ENCODE measurements at regions not wholly inside any gene's neighbourhood (a gene's known extent, or its start where the extent isn't known, plus 50 kb on each side); places are given as distances from the start of the nearest gene placed in this dataset.
A peak's percentile ranks its signal among the peaks of the same experiment; 100 is the strongest.
"Not testable (repeated sequence)": the region's sequence is repeated elsewhere in the genome, so short reads cannot be mapped to it uniquely, and the experiment has no call there.

DNA sequence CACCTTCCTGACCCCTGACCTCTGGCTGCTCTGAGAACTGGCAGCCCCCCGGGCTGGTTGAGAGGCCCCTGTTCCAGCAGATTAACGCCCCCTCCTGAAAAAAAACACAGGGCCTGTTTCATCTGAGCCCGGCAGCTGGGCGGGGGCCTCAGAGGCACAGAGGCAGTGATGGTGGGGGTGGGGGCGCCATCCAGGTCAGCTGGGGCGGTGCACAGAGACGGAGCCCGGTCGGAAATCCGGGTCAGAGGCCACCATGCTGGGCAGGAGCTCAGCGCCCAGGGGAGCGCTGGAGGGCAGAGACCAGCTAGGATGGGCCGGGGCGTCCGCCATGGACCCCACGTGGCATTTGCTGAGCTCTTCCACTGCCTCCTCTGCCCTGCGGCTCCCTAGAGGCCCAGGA lies 68.0 kb downstream of the UNCX start:
- DNase-seq = no peak

DNA sequence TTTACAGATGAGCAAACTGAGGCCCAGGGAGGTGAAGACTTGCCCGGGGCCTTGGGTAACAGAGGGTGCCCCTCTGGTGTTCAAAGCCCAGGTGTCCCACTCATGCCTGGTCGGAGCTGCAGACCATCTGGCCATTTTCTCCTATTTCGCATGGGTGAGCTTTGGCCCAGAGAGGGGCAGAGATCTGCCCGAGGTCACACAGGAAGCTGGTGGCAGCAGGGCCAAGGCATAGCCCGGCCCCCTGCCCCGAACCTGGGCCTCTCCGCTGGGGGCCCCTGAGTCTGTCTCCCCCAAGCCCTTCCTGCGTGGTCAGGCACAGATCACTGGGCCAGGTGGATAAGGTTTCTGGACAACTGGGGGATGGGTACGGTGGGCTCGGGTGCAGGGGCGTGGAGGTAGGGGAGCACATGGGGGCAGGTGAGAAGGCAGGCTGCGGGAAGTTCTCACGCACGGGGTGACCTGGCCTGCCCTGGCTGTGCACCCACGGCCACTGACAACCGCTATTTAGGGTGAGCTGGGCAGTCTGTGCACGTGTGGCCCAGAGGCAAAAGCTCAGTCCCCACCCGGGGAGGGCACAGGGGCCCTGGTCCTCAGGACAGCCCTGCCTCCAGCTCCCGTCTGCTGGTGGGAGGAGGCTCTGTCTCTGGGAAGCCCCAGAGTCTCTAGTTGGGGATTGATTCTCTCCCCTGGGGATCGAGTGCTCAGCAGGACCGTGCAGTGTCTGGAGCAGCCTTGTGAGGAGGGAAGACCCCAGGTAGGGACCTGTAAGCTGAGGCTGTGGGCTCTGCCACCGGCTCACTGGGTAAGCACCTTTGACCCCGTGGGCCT lies 68.6 kb downstream of the UNCX start:
- DNase-seq = no peak

DNA sequence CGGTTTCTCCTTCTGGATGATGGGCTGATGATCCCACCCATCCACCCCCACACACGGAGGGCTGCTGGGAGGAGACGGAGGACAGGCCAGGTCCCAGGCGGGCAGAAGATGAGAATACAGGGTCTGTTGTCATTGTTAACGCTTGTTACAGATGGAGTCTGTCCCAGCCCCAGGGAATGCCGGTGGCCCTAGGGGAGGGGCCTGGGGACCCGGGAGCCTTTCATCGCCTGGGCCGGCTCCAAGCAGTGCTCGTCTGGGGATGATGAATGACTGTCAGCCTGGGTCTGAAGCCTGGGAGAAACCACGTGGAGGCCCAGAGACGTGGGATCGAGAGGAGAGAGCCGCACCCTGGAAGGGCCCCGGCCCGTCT lies 69.2 kb downstream of the UNCX start:
- no peak for DNase-seq

DNA sequence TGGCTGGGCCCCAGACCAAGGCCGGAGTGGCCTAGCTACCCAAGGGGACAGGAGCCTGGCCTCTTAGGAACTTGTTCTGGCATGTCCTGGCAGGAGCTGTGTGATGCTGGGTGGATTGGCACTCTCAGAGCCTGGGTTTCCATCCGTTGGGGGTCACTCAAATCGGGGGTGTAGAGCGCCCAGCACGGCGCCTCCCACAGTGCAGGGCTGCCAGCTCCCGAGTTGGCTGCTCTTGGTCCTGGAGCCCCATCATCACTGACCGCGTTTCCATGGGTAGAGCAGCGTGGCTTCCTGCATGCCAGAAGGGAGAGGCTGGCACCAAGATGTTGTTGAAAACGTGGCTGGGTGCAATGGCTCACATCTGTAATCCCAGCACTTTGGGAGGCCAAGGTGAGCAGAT lies 70.3 kb downstream of the UNCX start:
- no peak for DNase-seq

DNA sequence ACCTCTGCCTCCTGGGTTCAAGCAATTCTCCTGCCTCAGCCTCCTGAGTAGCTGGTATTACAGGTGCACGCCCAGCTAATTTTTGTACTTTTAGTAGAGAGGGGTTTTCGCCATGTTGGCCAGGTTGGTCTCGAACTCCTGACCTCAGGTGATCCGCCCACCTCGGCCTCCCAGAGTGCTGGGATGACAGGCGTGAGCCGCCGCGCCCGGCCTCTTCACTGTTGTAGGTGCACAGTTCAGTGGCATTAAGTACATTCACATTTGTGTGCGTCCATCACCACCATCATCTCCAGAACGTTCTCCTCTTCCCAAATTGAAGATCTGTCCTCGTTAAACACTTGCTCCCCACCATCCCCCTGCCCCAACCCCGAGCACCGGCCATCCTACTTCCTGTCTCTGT lies 71.3 kb downstream of the UNCX start:
- DNase-seq = not testable (repeated sequence)

DNA sequence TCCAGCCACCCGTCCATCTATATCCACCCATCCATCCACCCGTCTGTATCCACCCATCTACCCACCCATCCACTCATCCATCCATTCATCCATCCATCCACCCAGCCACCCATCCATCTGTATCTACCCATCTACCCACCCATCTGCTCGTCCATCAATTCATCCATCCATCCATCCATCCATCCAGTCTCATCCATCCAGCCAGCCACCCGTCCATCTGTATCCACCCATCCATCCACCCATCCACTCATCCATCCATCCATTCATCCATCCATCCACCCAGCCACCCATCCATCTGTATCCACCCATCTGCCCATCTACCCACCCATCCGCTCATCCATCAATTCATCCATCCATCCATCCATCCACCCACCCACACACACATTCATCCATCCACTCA lies 73.2 kb downstream of the UNCX start:
- DNase-seq = no peak

DNA sequence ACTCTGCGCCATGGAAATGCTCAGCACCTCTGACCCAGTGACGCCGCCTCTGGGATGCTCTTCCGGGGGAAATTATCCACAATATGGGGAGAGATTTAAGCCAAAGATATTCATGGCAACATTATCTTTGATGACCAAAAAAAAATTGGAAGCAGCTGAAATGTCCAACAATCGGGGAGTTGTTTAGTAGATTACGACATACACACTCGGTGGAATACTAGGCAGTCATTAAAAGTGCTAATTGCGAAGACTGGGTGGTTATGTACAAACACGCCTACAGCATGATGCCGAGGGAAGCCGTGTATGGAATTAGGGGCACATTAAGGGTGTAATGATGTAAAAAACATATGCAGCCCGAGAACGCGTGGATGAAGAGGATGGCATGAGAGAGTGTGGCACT lies 75.2 kb downstream of the UNCX start:
- no peak for DNase-seq

DNA sequence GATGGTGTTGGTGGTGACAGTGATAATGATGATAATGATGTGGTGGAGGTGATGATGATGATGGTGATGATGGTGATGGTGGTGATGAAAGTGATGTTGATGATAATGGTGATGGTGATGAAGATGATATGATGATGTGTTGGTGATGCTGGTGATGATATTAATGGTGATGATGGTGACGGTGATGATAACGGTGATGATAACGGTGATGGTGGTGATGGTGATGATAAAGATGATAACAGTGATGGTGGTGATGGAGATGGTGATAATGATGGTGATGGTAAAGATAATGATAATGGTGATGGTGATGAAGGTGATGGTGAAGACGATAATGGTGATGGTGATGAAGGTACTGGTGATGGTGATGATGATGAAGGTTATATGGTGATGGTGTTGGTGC lies 76.6 kb downstream of the UNCX start:
- DNase-seq = no peak

DNA sequence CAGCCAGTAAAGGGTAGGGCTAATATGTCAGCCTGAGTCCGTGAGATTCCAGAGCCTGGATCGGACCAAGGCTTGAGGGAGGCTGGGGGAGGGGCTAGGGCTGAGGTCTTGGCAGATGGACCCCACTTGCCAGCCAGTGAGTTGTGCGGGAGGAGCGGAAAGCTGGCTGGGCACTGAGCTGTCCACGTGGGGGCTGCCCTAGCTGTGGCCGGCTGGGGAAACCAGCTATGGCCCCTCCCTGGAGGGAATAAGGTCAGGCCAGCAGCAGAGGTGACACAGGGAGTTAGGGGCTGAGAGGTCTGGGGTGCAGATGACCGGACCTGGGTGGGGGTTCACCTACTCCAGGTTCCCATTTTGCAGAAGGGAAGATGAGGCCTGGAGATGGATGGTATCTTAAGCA lies 77.3 kb downstream of the UNCX start:
- no peak for DNase-seq

DNA sequence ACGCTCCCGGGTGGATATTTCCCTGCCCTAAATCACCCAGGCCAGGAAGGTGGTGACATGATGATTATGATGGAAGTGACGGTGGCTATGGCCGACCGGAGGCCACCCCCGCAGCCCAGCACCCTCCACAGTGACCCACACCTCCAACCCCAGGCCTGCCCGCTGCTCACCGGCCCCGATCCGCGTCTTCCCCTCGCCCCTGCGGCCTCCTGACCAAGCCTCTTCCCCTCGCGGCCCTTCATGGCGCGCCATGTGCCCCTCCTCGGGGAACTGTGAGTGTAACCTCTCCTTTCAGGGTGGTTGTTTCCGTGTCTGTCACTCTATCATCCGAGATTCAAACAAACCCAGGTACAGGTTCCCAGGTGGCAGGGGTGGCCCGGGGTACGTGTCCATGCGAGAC lies 78.3 kb downstream of the UNCX start:
- no peak for DNase-seq

DNA sequence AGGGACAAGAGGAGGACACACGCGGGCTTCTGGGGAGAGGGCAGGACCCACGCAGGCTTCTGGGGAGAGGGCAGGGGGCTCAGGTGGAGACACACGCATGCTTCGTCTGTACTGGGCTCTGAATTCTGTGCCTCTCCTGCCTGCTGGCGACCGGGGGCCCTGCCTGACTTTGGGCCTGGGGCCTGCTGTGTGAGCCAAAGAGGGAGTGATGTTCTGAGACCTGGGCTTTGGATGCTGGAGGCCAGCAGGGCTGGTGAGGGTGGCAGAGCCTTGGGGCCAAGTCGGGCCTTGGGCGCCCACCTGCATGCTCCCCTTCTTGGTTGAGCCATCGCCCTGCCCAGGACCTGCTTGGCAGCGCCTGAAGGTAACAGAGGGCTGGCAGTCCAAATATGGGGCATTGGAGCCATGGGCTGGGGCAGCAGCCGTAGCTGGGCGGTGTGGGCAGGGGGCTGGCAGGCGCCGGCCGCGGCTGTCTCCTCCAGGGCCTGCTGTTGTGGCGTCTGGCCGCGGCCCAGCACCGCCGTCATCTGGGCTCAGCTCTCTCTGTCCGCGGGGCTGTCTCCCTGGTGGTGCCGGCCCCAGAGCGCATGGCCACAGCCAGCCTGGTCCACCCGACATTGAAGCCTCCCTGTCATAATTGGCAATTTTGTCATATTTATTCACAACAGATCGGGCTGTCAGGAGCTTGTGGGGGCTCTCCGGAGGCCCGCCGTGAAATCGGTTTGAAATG lies 78.9 kb downstream of the UNCX start:
- DNase-seq = no peak

DNA sequence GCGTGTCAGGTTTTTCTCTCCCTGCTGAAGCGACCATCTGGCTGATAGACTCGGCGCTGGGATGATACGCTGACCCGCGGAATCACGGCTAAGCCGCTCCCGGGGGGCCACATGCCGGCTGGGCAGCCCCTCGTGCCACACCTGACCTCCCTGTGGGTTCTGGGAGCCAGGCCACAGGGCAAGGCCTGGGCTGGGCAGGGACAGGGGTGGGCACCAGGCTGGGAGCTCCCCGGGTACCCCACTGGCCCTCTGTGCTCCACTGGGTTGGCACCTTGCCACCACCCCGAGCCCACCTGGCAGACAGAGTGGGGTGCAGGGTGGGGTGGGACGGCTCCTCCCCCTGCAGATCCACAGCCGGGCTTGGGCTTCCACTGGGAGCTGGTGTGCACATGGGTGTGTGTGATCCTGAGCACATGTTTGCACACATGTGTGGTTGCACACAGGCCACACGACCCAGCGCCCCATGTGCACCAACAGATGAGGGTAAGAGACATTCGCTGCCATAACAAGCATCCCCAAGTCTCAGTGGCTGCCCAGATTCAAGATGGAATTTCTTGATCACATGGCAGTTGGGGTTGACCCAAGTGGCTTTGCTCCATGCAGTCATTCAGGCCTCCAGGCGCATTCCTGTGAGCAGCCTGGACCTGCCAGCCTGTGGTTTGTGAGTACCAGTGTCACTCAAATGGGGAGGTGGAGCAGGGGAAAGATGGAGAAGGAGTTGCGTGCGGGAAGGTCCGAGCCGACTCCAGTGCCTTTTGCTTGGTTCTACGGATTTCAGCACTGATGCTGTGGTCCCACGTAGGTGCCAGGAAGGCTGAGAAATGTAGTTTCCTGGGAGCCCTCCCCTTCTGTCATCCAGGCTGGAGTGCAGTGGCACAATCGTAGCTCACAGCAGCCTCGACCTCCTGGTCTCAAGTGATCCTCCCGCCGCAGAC lies 79.7 kb downstream of the UNCX start:
- DNase-seq = no peak

DNA sequence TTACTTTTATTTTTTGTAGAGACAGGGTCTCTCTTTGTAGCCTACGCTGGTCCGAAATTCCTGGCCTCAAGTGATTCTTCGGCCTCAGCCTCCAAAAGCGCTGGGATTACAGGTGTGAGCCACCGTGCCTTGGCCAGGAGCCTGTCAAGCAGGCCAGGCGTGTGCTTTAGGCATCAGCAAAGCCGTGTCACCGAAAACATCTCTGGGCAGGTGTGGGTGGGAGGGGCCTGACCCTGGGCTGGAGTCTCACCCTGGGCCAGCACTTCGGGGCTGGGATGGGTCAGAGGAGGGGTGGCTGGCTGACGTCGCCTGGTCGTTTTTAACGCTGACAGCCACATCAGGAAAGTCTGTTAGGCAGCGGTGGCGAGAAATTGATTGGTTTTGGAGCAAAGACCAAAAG lies 80.9 kb downstream of the UNCX start:
- no peak for DNase-seq

DNA sequence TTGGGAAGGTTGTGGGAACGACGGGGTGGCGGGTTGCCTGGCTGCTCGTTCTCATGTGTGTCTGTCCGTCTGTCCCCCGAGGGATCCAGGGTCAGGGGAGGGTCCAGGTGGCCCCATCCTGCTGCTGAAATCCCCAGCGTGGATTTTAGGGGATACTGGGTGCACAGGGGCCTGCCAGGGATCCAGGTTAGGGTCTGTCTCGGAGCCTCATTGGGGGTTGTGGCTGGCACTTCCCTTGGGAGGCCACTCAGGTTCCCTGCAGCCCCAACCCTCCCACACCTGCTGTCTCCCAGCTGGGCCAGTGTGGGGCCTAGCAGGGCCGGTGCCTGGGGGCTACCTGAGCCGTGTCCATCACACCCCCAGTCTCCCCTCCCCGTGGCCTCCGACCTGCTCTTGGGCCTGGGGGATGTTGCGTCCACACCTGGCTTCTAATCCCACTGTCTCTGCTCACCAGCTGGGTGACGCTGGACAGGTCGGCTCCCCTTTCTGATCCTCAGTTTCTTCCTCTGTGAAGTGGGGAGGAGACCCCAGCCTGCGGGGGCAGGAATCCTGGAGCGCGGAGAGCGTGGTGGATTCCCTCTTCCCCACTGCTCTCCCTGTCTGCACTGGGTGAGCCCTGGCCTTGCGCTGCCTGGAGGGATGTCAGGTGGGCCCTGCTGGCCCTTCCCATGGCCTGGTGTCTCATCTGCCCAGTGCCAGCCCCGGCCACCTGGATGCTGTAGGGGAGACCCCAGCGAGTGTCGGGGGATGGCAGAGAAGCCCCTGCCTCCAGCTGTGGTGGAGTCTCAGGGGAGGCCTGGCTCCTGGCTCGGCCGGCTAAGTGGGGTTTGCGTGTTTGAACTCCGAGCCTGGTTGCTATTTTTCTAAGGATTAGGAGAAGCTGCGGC lies 81.6 kb downstream of the UNCX start:
- DNase-seq = no peak

DNA sequence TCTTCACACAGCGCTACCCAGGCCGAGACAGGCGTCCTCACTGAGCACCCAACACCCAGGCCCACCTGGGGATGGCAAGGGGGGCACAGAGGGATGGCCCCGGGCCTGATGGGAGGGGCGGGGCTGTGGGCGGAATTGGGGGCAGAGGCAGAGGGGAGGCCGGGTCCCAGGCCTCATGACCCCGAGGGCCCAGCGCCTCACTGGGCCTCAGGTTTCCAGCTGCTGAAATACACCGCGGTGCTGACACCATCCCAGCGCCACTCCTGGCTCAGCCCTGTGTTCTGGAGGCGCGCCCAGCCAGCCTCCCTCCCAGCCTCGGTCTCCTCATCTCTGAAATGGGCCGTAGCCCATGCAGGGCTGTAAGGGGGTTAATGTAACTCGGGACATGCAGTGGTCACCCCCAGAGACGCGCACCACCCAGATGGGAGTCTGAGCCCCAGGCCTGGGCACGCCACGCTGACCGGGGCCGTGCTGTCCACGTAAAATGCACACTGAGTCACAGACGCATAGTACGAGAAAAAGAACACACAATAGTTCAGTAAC lies 82.3 kb downstream of the UNCX start:
- DNase-seq = no peak

DNA sequence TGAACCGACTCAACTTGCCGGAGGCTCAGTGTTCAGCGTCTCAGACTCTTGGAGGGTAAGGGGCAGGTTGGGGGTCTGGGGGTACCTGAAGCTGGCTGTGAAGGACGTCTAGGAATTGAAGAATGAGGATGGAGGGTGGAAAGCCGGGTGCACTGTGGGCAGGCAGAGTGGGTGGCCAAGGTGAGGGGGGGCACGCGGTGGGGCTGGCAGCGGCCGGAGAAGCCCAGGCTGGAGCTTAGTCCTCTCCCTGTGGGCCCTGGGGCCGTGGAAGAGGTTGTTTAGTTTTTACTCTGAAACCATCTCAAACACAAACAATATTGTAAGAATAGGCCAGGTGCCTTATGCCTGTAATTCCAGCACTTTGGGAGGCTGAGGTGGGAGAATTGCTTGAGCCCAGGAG lies 83.4 kb downstream of the UNCX start:
- DNase-seq = no peak

DNA sequence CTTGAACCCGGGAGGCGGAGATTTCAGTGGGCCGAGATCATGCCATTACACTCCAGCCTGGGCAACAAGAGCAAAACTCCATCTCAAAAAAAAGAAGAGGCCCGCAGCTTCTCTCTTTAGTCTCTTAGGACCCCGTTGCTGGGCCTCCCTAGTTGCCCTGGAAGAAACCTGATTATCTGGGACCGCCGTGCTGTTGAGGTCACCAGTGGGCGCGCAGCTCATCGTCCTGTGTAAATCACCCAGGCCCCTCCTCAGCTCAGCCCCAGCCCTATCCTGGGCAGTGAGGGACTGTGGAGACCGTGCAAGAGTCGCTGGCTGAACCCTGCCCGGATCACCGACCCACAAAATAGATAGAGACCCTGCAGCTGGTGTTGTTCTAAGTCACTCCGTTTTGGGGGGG lies 85.0 kb downstream of the UNCX start:
- DNase-seq = no peak

DNA sequence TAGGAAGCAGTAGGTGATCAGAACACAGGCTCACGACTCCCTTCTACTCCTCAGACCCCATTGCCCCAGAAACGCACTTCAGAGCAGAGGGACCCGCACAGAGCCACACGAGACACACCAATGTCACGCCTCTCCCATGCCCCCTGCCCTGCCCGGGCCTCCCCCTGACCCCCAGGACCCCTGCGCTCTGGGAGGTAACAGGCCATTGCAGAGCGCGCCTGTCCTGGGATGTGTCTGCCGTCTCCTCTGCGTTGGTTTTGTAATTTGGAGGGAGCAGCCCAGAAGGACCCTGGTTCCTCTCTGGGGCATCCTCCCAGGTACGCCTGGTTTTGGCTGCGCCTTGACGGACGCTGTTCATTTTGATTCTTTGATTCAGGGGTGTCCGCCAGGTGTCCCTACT lies 85.4 kb downstream of the UNCX start:
- no peak for DNase-seq

DNA sequence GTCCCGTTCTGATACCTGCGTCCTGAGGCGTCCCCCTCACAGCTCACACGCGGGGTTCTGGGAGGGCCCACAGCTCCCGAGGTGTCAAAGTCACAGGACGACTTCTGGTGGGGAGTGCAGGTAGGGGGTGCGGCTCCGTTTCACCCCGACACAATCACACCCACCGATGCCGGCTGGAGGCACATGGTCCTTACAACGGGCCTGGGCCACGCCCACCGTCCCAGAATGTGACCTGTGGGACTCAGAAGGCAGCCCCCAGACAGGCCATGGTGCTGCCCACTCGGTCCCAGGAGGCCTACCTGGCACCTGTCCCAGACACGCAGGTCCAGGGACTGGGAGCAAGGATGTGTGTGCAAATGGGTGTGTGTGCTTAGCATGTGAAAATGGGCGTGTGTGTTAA lies 86.0 kb downstream of the UNCX start:
- no peak for DNase-seq

DNA sequence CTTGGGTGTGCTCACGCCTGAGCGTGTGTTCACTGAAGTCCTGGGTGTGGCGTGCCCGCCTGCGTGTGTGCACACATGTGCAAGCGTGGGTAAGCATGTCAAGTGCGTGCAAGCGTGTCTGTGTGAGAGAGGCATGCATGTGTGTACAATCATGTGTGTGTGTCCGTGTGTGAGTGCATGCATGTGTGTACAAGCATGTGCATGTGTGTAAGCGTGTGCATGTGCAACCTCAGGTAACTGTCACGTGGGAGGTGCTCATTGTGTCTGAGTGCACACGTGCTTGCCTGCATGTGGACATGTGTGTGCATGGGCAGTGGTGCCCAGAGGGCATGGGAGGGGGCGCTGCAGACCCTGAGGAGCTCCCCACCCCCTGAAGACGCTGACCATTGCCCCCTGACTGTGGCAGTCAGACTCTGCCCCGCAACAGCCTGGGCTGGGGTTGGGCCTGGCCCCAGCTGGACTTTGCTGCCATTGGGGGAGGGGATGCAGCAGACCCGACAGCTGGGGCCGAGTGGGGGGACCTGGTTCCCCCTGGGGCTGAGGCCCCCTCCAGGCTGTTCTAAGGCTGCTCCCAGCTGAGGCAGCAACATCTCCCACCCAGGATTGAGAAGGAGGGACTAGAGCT lies 88.1 kb downstream of the UNCX start:
- DNase-seq = no peak

DNA sequence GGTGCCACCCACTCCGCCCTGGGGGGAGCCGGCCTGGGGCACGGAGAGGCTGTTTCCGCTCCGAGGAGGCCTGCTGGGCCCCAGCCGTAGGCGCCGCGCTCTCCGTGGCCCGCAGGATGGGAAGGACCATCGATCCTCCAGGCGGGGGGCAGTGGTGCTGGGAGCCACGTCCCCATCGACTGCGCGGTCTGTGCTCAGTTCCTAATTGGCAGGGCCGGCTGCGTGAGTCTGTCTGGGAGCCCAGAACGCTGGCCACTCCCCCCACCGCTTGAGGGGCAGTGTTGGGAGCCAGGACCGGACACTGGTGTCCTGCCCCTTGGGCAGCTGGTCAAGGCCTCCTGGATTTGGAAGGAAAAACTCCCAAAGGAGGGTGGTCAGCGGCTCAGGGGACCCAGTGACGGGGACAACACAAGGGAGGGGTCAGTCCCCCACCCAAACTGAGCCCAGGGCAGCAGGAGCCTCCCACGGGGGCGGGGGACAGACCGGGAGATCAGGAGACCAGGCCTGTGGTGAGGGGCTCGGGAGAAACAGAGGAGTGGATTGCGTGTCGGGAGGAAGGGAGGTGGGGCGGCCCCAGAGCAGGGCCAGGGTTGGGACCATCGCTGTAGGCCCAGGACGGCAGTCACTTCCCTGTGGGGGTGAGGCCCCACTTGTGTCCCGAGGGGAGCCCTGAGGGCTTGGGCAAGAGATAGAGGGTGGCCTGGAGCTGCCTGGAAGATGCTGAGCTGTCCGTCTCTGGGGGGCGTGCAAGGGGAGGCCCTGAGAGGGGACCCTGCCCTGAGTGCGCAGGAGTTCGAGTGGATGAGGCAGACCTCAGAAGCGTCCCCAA lies 89.0 kb downstream of the UNCX start:
- peak; percentile 71 for DNase-seq
